Hindlimb muscle (tissue), 1 donor: ENCODE measurements at regions not wholly inside any gene's neighbourhood (a gene's known extent, or its start where the extent isn't known, plus 50 kb on each side); places are given as distances from the start of the nearest gene placed in this dataset.
A peak's percentile ranks its signal among the peaks of the same experiment; 100 is the strongest.

Source experiments
- DNase-seq: peaks from one replicate; pipeline ENCODE4 v3.0.0-alpha.2; 2013

DNA sequence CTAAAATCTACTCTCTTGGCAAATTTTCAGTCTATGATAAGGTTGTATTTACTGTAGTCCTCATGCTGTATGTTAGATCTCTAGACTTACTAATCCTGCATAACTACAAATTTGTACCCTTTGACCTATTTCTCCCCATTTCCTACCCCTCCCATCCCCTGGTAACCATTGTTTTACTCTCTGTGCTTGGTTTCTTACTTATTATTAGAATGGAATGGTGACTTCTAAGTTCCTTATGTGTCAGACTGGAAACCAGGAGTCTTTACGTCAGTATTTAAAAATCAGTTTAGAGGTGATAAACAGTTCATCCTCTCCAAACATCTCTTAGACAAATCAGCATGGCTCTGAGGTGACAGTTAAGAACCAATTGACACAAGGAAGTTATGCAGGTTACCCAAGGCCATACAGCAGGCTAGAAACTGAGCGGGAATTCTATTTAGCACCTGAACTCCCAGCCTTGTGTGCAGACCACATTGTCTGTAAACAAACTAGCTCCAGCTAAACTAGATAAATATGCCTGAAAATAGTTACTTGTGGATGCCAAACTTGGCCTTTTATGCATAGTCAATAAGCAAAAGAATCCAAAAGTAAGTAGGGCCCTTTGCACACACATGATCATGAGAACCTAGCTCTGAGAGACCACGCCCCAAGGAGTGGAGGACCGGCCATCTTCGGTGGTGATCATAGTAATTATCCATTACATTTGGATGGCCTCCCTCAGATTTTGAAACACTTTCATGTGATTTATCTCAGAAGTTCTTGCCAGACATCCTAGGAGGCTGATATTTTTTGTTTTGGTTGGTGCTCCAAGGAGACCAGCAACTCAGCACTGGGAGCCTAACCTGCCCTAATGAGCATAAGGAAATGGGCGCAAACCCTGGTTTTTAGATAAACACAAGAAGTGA is 72.3 kb upstream of the BOC start:
- no peak for DNase-seq

- DNase-seq, result no peak
These were observed 70.5 kb upstream of the BOC start for GRCh38 chr3:113140876-113141275.

GRCh38 chr3:113141543-113141942 is 69.8 kb upstream of the BOC start:
- no peak for DNase-seq

DNA sequence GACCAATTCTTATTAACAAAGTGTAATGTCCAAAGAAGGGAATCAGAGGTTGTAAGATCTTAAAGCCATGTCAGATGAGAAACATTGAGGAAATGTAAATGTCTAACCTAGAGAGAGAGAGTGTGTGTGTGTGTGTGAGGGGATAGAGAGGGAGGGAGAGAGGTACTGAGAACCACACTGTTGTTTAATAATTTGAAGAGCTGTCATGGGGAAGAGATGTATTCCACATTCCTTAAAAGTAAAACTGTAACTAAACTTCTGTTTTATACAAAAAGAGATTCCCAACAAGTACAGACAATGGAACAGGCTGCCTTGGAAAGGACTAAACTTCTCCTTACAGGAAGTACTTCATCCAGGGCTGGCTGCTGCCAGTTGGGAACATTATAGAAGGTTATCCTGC is 68.9 kb upstream of the BOC start:
- no peak for DNase-seq

GRCh38 chr3:113143353-113143752 is 68.0 kb upstream of the BOC start:
- no peak for DNase-seq

- peak; percentile 92 for DNase-seq
These were observed 63.6 kb upstream of the BOC start for GRCh38 chr3:113147681-113148261.

DNA sequence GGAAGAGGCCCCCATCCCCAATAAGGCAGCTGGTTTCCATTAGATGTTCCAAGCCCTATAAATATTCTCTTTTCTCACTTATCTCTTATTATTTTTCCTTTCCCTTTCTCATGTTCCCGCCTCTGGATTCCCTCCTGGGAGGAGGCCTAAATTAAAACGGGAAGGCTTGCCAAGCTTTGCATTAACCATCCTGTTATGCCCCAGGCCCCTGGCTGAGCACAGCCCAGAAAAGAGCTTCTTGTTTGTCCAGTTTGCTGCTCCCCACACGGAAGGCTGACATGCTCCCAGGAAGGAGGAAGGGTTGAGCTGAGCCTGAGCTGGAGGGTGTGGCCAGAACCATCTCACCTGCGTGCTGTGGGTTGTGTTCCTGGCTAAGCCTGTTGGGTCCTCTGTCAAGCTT is 63.1 kb upstream of the BOC start:
- no peak for DNase-seq

DNA sequence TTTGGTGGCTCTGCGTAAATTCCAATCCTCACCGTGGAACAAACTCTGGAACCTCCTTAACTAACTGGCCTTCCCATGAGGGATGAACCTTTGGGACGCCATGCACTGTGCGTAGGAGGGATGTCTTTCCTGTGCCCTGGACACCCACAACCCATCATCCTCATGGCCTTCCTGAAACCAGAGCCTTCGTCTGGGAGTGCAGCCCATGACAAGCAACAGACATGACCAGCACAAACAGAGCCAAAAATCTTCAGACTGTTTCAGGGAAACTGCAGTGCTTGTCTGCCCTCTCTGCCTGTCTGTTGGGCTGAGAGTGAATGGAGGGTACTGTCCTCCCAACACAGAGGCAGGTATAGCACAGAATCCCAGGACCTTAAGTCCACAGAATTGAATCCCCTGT is 61.1 kb upstream of the BOC start:
- DNase-seq, result no peak

DNA sequence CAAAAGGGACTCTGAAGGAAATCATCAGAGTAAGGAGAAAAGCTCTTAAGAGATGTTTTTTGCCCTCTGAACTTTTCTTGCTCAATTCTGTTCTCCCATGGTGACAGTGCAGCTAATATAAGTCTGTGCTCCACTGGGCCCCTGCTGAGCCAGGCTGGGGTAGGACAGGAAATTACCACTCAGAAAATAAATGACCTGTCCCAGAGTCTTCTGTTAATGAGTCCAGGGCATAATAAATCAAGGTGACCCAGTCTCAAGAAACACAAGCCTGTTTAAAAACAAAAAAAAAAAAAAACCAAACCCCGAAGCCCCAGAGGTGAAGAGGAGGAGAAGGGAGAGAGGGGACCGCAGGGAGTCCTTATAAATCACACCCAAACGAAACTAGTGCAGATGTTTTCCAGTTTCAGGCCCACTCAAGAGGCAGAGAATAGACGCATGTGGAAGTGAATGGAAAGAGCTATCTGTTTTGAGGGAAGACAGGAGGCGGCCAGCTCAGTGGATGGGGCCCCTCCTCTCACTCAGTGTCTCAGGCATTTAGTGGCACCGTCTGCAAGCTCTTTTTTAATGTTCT is 59.8 kb upstream of the BOC start:
- DNase-seq, result no peak

DNA sequence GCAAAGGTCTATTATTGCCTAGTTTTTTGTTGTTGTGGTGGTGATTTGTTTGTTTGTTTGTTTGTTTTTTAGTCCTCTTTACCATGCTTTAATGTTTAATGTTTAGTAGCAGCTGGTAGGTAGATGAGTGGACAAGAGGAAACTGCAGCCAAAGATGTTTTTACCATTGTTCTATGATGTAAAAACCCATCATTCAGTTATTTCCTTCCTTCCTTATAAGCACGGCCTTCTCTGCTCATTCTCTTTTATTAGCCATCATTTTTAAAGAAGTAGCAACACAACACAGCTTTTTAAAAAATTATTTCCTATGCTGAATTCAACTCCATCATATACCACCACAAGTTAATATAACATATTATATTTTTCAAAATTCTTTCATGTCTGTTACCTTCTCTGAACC is 58.5 kb upstream of the BOC start:
- no peak for DNase-seq

GRCh38 chr3:113153499-113154107 is 57.8 kb upstream of the BOC start:
- DNase-seq, result no peak

DNA sequence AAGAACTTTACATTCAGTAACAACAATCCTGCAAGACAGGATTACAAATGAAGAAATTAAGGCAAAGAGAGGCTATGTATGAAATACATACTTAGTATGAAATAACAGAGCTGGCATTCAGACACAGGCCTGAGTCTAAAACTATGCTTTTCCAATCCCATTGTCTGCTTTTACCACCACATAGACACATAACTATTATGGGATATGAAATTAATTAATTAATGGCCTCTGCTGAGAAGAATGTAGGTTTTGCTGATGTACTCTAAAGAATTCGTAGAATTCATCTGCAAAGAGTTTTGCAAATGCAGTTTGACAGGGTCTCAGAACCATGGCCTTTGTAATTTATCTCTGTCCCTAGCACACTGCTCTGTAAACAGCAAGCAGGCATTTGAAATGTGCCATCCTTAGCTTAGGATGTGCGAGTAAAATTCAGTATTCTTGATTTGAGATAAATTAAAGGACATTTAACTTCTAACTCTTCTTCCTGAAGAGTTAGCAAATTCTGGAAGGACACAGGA is 54.5 kb upstream of the BOC start:
- DNase-seq, result no peak

GRCh38 chr3:113157408-113158030 is 53.8 kb upstream of the BOC start:
- DNase-seq, result peak; percentile 59

DNA sequence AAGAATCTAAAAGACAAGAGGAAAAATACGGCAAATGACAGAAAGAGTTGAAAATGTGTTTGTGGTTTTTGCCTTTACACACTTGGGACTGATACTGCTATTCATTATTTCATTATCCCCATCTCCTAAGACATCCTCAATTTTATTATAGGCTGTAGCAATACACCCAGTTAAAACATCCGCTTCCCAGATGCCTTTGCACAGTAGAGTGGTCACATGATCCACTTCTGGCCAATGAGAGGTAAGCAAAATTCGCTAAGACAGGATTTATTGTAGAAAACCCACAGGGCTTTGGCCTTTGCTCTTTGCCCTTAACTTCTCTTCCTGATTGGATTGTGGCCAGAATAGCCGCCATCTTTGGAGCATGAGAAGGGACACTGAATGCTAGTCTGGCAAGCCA is 53.2 kb upstream of the BOC start:
- DNase-seq, result no peak
